ENCODE measurements at regions not wholly inside any gene's neighbourhood (a gene's known extent, or its start where the extent isn't known, plus 50 kb on each side); places are given as distances from the start of the nearest gene placed in this dataset.

DNA sequence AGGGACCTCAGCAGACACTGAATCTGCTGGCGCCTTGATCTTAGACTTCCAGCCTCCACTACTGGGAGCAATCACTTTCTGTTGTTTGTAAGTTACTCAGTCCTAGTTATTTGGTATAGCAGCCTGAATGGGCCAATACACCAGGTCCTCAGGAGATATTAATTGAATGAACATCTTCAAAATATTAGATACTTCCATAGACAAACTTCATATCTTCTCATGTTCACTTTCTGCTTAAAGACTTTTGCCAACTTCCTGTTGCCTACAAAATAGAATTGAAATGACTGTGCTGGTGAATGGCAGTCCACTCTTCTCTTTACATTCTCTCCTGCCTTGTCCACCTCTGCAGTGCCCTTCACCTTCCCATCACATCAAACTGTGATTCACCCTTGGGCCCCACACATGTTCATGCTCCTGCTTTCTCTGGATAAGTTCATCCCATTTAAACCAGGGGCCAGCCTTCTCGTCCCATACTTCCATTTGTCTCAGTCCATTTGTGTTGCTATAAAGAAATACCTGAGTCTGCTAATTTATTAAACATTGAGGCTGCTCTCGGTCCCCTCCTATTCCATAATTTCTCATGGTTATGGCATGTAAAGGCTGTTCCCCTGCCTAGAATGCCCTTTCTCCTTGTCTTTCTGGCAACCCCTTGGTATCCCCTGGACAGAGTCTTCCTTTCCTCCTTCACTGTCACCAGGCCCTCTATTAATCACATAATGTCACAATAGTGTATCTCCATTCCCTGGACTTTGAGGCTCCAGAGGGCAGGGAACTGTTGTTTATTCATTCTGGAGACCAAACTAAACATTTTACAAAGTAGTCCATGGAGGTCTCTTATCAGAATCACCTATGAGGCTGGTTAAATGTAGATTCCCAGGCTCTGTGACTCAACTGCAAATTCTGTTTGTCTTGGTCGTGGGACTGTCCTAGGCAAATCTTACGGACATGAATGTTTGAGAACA lies 148.3 kb upstream of the TMEM170B start:
- Histone ChIP-seq H2AK9ac (replicated peaks; ENCODE audit: low read depth, low read length, poor library complexity) (no peak overlapping the region), H2BK20ac (ENCODE audit: low read depth, low read length) (no peak overlapping the region), H3K27ac (ENCODE audit: insufficient read depth, low read length) (no peak overlapping the region), H4K20me1 (ENCODE audit: insufficient read depth, low read length) (no peaks in the 10 kb centered on the region), H2BK5ac (ENCODE audit: low read depth, low read length, poor library complexity, severe bottlenecking) (no peak overlapping the region), H3K9ac (ENCODE audit: low read depth, low read length) (no peak overlapping the region), H2BK15ac (ENCODE audit: low read depth, low read length) (no peak overlapping the region), H3K9me3 (ENCODE audit: control insufficient read depth, insufficient read depth, low read length) (peaks cover 2% of the 10 kb centered on the region; the same call in 1 of the 2 replicates), H4K8ac (ENCODE audit: low read depth in 2 of 2, low read length in 2 of 2) (no peak overlapping the region), H2BK120ac (ENCODE audit: low read depth, low read length) (no peak overlapping the region), H3K4me2 (ENCODE audit: low read depth, low read length) (no peak overlapping the region), H3K56ac (ENCODE audit: extremely low read depth, insufficient read depth, low read length) (no peak overlapping the region), H3K36me3 (ENCODE audit: control insufficient read depth, insufficient read depth, low read length) (no peaks in the 10 kb centered on the region), H4K5ac (ENCODE audit: low read depth, low read length) (no peak overlapping the region), H3K14ac (replicated peaks; ENCODE audit: low read depth, low read length) (no peak overlapping the region), H3K4me3 (ENCODE audit: insufficient read depth, low read depth, low read length) (no peak overlapping the region), H3K9me1 (ENCODE audit: insufficient read depth, low read length) (peaks cover 4% of the 10 kb centered on the region; the same call in 1 of the 2 replicates), H3K4ac (ENCODE audit: low read depth, low read length) (no peak overlapping the region), H2AK5ac (ENCODE audit: low read depth, low read length) (no peak overlapping the region), H4K91ac (ENCODE audit: insufficient read depth, low read depth, low read length) (no peak overlapping the region), H3K23ac (ENCODE audit: low read depth, low read length) (no peak overlapping the region), H2AFZ (replicated peaks; ENCODE audit: low read length, poor library complexity) (no peak overlapping the region), H3K4me1 (ENCODE audit: control insufficient read depth, insufficient read depth, low read length) (peaks cover 8% of the 10 kb centered on the region), H3K18ac (ENCODE audit: low read depth, low read length) (no peak overlapping the region), H3K27me3 (ENCODE audit: control insufficient read depth, insufficient read depth, low read length) (peaks cover 4% of the 10 kb centered on the region; the same call in 1 of the 2 replicates), H3K79me1 (ENCODE audit: low read depth in 1 of 2, low read length in 2 of 2) (no peaks in the 10 kb centered on the region)
- ATAC-seq (ENCODE audit: low read depth) (no peak), DNase-seq (no peak)
- 60% methylated on average over 1 of the region's 5 CpGs; no CpG with 5 or more reads in 1 of the 2 experiments for WGBS, 2 experiments (ENCODE audit: extremely low coverage in 2 of 2, insufficient read length in 1 of 2)
- CTCF ChIA-PET: no interaction called here
- intact Hi-C loops (cut with micrococcal nuclease) (no loop called here), dilution Hi-C loops (cut with HindIII; ENCODE audit: low sequenced_read_pairs, unreplicated experiment) (no loop called here), in situ Hi-C loops (cut with MboI; ENCODE audit: low sequenced_read_pairs) (no loop called here)
- no peak for TF ChIP-seq MXI1 (IDR thresholded peaks at IDR 0.05; ENCODE audit: borderline replicate concordance, low read depth, low read length)
- no peak for TF ChIP-seq BHLHE40 (IDR thresholded peaks at IDR 0.05; ENCODE audit: low read depth, low read length)
- no peak for TF ChIP-seq RCOR1 (IDR thresholded peaks at IDR 0.05; ENCODE audit: insufficient replicate concordance, low read length)
- TF ChIP-seq CEBPB (IDR thresholded peaks at IDR 0.05; ENCODE audit: low read depth, low read length): no peak
- BruUV-seq (replicated peaks): no TSS peak
- POLR2A ChIA-PET (ENCODE audit: unreplicated experiment): no interaction called here
